ENCODE measurements at regions not wholly inside any gene's neighbourhood (a gene's known extent, or its start where the extent isn't known, plus 50 kb on each side); places are given as distances from the start of the nearest gene placed in this dataset.
"Not testable (repeated sequence)": the region's sequence is repeated elsewhere in the genome, so short reads cannot be mapped to it uniquely, and the experiment has no call there.

- DNase-seq, result no peak
These were observed 334.4 kb upstream of the PCDH18 start for GRCh38 chr4:137866671-137867070.

DNA sequence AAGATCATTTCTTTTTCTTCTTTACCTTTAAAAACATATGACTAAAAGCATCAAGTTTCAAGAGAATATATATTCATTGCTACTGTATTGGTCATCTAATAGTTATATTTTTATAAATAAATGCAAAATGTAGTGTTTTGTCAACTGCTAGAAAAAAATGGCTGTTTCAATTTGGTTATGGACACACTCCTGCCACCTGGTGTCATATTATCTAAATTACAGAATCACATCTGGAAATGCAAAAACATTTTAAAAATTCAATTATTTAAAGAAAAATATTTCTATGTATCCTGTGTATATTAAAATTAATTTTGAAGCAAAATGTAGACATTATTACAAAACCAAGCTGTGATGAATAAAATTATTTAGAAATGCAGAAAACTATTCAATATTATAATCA, 329.4 kb upstream of the PCDH18 start:
- no peak for DNase-seq

- no peak for DNase-seq
These were observed 321.1 kb upstream of the PCDH18 start for GRCh38 chr4:137853424-137853823.

DNA sequence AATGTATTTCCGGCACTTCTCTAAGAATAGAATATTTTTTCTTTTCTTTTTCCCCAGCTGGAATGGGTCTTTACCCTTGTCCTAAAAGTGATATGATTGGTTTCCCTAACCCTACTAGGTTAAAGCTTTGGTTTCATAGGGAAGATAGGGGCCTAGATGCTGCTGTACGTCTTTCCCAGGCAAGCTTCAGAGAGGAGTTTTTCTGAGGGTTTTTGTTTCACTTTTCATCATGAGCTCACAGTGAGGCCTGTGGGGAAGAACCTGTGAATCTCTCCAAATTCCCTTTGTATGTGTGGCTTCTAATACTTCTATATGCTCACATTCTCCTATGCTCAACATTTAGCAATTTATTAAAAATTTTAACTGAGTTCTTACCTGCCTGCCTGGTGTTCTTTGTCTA, 320.0 kb upstream of the PCDH18 start:
- DNase-seq, result no peak

DNA sequence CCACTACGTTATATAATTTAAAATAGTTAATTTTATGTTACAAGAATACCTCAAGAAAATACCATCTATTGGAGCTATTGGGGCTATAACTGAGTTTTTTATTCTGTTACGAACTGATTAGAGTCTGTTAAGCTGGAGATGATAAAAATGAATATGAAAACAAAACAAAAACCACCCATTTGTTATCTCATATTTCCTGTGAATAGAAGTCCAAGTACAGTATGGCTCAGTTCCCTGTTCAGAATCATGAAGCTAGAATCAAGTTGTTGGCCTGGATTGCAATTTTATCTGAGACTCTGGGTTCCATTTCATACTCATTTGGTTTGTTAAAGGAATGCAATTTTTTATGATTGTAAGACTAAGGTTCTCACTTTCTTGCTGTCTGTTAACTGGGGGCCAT, 319.1 kb upstream of the PCDH18 start:
- DNase-seq, result no peak

DNA sequence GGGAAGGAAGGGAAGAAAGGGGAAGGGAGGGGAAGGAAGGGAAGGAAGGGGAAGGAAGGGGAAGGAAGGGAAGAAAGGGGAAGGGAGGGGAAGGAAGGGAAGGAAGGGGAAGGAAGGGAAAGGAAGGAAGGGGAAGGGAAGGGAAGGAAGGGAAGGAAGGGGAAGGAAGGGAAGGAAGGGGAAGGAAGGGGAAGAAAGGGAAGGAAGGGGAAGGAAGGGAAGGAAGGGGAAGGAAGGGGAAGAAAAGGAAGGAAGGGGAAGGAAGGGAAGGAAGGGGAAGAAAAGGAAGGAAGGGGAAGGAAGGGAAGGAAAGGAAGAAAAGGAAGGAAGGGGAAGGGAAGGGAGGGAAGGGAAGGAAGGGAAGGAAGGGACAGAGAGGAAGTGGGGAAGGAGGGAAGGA, 295.7 kb upstream of the PCDH18 start:
- DNase-seq, result not testable (repeated sequence)

DNA sequence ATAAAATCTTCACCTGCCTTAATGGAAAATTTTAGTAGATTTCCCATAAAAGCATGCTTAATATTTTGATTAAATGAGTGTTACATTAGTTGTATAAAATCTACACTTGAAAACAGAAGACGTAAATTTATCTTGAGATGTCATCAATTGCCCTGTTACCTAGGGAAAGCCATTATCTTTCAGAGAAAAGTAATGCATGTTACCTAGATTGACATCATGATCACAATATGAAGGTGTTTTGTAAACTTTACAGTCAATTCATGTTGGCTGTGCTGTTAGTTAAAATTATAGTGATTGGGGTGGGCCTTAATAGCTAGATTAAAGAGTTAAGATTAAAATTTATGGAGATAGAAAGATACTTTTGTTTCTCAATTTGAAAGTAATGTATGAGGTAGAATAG, 293.2 kb upstream of the PCDH18 start:
- DNase-seq, result no peak

GRCh38 chr4:137823007-137823406, 290.7 kb upstream of the PCDH18 start:
- DNase-seq, result no peak

GRCh38 chr4:137819964-137820383, 287.7 kb upstream of the PCDH18 start:
- DNase-seq, result no peak

- DNase-seq, result no peak
These were observed 280.0 kb upstream of the PCDH18 start for GRCh38 chr4:137812258-137812657.

DNA sequence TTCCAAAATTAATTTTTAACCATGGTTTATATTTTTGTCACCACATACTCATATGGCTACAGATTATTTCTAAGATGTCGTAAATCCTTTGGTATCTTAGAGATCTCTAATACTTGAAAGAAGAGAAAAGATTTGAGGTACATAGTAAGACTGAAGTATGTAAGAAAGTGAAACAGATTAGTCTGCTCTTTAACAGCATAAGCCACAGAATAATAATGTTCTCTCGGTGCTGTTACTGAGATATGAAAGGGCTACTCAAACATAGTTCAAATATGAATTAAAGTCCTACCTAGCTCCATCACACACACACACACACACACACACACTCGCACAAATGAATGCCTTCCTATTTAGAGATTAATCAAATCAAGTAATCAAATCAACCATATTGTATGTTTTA, 274.1 kb upstream of the PCDH18 start:
- no peak for DNase-seq

GRCh38 chr4:137804906-137805495, 272.7 kb upstream of the PCDH18 start:
- DNase-seq, result no peak

DNA sequence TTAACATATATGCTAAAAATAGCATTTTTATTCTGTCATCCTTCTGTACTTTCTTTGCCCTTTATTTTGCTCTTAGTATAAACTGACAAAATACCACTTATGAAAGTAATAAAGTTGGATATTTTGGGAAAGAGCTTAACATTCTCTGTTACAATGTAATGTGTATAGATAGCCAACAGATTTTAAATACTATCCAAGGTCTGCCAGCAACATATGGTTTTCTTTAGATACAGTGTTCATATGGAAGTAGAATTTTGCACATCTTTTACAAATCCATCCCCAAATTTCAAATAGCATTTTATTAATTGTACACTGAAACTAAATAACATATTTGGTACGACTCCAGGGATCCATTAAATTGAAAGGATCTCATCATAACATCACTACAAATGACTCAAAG, 268.6 kb upstream of the PCDH18 start:
- no peak for DNase-seq

GRCh38 chr4:137794764-137795254, 262.5 kb upstream of the PCDH18 start:
- no peak for DNase-seq

DNA sequence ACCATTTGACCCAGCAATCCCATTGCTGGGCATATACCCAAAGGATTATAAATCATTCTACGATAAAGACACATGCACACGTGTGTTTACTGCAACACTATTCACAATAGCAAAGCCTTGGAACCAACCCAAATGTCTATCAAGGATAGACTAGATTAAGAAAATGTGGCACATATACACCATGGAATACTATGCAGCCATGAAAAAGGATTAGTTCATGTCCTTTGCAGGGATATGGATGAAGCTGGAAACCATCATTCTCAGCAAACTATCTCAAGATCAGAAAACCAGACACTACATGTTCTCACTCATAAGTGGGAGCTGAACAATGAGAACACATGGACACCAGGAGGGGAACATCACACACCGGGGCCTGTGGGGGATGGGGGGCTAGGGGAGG, 257.0 kb upstream of the PCDH18 start:
- not testable (repeated sequence) for DNase-seq

DNA sequence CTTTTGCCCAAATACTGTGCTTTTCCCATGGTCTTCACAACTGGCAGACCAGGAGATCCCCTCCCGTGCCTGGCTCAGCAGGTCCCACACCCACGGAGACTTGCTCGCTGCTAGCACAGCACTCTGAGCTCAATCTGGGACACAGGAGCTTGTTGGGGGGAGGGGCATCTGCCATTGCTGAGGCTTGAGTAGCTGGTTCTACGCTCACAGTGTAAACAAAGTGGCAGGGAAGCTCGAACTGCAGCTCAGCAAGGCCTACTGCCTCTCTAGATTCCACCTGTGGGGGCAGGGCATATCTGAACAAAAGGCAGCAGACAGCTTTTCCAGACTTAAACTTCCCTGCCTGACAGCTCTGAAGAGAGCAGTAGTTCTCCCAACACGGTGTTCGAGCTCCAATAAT, 251.6 kb upstream of the PCDH18 start:
- DNase-seq, result not testable (repeated sequence)

- no peak for DNase-seq
These were observed 243.4 kb upstream of the PCDH18 start for GRCh38 chr4:137775701-137776100.

DNA sequence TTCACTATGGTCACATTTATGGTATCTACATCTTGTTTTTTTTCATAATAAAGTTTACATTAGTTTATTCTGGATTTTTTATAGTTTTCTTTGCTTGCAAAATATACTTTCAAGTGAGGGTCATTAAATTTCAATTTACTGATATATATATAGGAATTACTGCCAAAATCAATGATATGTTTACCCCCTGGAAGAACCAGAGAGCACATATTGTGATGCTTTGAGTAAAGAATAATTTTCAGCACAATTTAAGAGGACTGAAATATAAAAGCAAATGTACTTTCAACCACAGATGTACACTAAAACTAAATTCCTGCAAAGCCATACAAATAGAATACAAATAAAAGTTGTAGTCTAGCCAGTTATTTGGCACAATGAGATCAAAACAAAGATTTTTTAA, 242.2 kb upstream of the PCDH18 start:
- DNase-seq, result no peak

GRCh38 chr4:137768881-137769280, 236.6 kb upstream of the PCDH18 start:
- DNase-seq, result no peak

- DNase-seq, result no peak
These were observed 235.9 kb upstream of the PCDH18 start for GRCh38 chr4:137768196-137768595.

- DNase-seq, result no peak
These were observed 230.3 kb upstream of the PCDH18 start for GRCh38 chr4:137762591-137762990.

GRCh38 chr4:137754652-137755471, 222.6 kb upstream of the PCDH18 start:
- DNase-seq, result no peak

- DNase-seq, result no peak
These were observed 217.2 kb upstream of the PCDH18 start for GRCh38 chr4:137749466-137749865.
